ENCODE measurements at regions not wholly inside any gene's neighbourhood (a gene's known extent, or its start where the extent isn't known, plus 50 kb on each side); places are given as distances from the start of the nearest gene placed in this dataset.

GRCh38 chr4:111712093-111712677, 433.1 kb upstream of the FAM241A start:
- no peak for DNase-seq (ENCODE audit: low read depth in 3 of 3)

GRCh38 chr4:111713276-111713675, 432.0 kb upstream of the FAM241A start:
- no peak for DNase-seq (ENCODE audit: low read depth in 3 of 3)

- no peak for DNase-seq (ENCODE audit: low read depth in 3 of 3)
Measured at GRCh38 chr4:111717921-111718320, 427.3 kb upstream of the FAM241A start.

GRCh38 chr4:111718763-111719559, 426.3 kb upstream of the FAM241A start:
- no peak for DNase-seq (ENCODE audit: low read depth in 3 of 3)

GRCh38 chr4:111720866-111721265, 424.4 kb upstream of the FAM241A start:
- DNase-seq (ENCODE audit: low read depth in 3 of 3) = no peak

- DNase-seq (ENCODE audit: low read depth in 3 of 3) = no peak
Measured at GRCh38 chr4:111722213-111722720, 423.0 kb upstream of the FAM241A start.

GRCh38 chr4:111736516-111736915, 408.7 kb upstream of the FAM241A start:
- no peak for DNase-seq (ENCODE audit: low read depth in 3 of 3)

- no peak for DNase-seq (ENCODE audit: low read depth in 3 of 3)
Measured at GRCh38 chr4:111744847-111745246, 400.4 kb upstream of the FAM241A start.

- no peak for DNase-seq (ENCODE audit: low read depth in 3 of 3)
Measured at GRCh38 chr4:111748157-111748556, 397.1 kb upstream of the FAM241A start.

GRCh38 chr4:111754003-111754402, 391.3 kb upstream of the FAM241A start:
- DNase-seq (ENCODE audit: low read depth in 3 of 3) = no peak

- no peak for DNase-seq (ENCODE audit: low read depth in 3 of 3)
Measured at GRCh38 chr4:111755571-111755970, 389.7 kb upstream of the FAM241A start.

GRCh38 chr4:111761531-111761930, 383.7 kb upstream of the FAM241A start:
- no peak for DNase-seq (ENCODE audit: low read depth in 3 of 3)

GRCh38 chr4:111770514-111770913, 374.7 kb upstream of the FAM241A start:
- no peak for DNase-seq (ENCODE audit: low read depth in 3 of 3)

- no peak for DNase-seq (ENCODE audit: low read depth in 3 of 3)
Measured at GRCh38 chr4:111773858-111774257, 371.4 kb upstream of the FAM241A start.

GRCh38 chr4:111775556-111776297, 369.5 kb upstream of the FAM241A start:
- no peak for DNase-seq (ENCODE audit: low read depth in 3 of 3)

GRCh38 chr4:111776561-111776960, 368.7 kb upstream of the FAM241A start:
- no peak for DNase-seq (ENCODE audit: low read depth in 3 of 3)

- DNase-seq (ENCODE audit: low read depth in 3 of 3) = no peak
Measured at GRCh38 chr4:111778543-111778942, 366.7 kb upstream of the FAM241A start.

- no peak for DNase-seq (ENCODE audit: low read depth in 3 of 3)
Measured at GRCh38 chr4:111780965-111781364, 364.3 kb upstream of the FAM241A start.

- DNase-seq (ENCODE audit: low read depth in 3 of 3) = no peak
Measured at GRCh38 chr4:111781611-111782010, 363.6 kb upstream of the FAM241A start.

- DNase-seq (ENCODE audit: low read depth in 3 of 3) = no peak
Measured at GRCh38 chr4:111788099-111788498, 357.2 kb upstream of the FAM241A start.

- no peak for DNase-seq (ENCODE audit: low read depth in 3 of 3)
Measured at GRCh38 chr4:111789901-111790640, 355.2 kb upstream of the FAM241A start.

- no peak for DNase-seq (ENCODE audit: low read depth in 3 of 3)
Measured at GRCh38 chr4:111792632-111793031, 352.6 kb upstream of the FAM241A start.

Data from stimulated activated CD4-positive, alpha-beta T cell treated with anti-CD3 and anti-CD28 coated beads, TNF-alpha, amount 100 ng/mL, for 24 hours (primary cell).